SHP77 treated with DMSO at 0.1 percent for 48 hours (cell line): ENCODE measurements at regions not wholly inside any gene's neighbourhood (a gene's known extent, or its start where the extent isn't known, plus 50 kb on each side); places are given as distances from the start of the nearest gene placed in this dataset.
"Not testable (repeated sequence)": the region's sequence is repeated elsewhere in the genome, so short reads cannot be mapped to it uniquely, and the experiment has no call there.

Source experiments
- DNase-seq: peaks from one replicate; lab custom pipeline; 2025; lab: John Stamatoyannopoulos, UW

DNA sequence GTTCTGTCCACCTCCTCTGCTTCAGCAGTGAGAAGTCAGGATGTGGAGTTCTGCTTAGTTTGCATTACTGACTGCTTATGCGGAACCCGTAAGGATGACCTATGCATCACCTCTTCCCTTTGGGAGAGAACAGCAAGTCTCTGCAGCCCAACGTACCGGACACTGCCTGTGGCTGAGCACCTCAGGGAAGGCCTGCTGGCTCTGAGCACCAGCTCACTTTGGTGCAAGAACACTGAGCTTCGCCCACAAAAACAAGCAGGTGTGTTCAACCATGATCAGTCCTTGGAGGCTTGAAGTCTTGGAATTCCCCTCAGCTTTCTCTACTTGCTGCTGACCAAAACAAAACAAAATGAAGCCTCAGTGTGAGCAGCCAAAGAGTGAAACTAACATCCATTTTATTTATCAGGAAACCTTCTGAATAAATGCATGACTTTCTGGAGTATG lies 52.7 kb upstream of the NCK2 start:
- no peak for DNase-seq

DNA sequence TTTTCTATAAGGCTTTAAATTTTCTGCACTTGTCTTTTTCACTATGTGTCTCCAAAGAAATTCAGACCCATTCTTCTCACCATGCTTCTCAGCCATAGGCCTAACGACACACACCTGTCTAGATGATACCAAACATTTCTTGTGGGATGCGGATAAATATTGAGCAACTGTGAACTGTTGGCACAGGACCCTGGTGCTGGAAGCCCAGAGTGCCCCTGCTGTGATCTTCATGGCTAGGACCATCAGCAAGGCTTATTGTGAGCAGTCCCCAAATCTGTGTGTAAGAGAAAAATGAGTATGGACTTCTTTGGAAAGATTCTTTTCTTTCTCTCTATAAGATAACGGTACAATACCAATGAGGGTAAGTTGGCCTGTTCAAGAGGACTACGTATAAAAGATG lies 54.1 kb upstream of the NCK2 start:
- DNase-seq: no peak

- DNase-seq: no peak
Measured at GRCh38 chr2:105689484-105689883, 55.2 kb upstream of the NCK2 start.

DNA sequence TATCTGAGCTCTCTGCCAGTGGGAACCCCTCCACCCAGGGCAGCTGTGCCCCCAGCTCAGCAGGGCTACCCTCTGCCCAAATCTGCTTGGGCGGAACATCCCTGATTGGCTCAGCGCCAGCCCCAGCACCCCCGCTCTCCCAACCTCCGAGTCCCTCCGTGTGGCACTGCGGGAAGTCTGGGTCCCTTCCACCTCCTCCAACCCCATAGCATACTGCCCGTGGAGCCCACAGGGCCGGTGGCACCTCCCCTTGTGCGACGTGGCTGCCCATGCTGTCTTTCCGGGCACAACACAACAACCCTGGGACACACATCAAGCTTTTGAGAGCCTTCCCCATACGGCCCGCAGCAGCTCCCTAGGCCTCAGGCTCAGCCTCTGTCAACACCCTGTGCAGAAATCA lies 55.8 kb upstream of the NCK2 start:
- DNase-seq: no peak

DNA sequence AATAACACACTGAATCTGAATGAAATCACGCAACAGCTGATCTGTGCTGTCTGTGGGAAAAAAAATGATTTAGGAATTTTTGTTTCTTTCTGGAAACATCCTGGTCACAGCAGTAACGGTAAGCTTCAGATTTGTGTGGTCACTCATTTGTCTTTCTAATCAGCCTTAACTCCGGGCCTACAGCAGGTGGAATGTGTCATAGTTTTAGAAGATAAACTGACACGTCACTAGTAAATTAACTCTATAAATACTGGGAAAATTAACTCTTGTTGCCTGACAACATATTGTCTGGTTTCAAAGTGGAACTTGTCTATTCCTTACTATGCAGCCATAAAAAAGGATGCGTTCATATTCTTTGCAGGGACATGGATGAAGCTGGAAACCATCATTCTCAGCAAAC lies 58.1 kb upstream of the NCK2 start:
- no peak for DNase-seq

DNA sequence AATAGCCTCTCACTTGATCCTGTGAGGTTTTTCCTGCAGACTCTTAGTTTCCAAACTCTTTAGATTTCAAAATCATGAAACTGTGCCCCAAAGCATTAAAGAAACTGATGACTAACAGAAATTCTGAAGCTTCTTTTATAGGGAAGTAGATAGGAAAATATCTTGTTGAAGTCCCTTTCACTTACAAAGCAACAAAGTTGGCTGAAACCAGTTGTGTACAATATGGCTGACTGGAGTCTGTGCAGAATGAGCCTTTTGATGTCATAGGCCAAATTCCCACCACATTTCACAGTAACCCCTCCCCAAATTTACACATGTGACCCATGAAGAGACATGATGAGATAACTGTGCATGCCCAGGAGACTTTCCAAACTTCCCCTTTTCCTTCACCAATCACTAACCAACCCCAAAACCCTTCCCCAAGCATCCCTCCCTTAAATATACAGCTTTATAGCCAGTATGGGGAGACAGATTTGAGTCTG lies 61.7 kb upstream of the NCK2 start:
- no peak for DNase-seq

GRCh38 chr2:105682401-105682800 lies 62.3 kb upstream of the NCK2 start:
- DNase-seq: no peak

- DNase-seq: no peak
Measured at GRCh38 chr2:105681927-105682326, 62.8 kb upstream of the NCK2 start.

GRCh38 chr2:105680357-105680756 lies 64.4 kb upstream of the NCK2 start:
- no peak for DNase-seq

DNA sequence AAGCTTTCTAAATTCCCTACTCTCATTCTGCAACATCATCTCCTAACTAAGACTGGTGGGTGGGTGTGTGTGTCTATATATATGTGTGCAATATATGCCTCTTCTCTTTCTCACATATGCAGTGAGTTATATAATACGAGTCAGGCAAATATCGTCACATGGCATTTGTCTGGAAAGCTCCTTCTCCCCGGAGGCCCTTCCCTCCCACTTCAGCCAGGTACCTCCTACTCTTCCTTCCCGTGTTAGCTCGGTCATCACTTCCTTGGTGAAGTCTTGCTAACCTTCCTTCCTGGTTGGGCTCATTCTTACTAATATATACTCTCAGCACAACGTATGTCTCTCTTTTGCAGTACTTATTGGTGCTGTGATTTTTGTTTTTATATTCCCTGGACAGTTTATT lies 66.4 kb upstream of the NCK2 start:
- no peak for DNase-seq

GRCh38 chr2:105677901-105678300 lies 66.8 kb upstream of the NCK2 start:
- no peak for DNase-seq

GRCh38 chr2:105675841-105676240 lies 68.9 kb upstream of the NCK2 start:
- no peak for DNase-seq

DNA sequence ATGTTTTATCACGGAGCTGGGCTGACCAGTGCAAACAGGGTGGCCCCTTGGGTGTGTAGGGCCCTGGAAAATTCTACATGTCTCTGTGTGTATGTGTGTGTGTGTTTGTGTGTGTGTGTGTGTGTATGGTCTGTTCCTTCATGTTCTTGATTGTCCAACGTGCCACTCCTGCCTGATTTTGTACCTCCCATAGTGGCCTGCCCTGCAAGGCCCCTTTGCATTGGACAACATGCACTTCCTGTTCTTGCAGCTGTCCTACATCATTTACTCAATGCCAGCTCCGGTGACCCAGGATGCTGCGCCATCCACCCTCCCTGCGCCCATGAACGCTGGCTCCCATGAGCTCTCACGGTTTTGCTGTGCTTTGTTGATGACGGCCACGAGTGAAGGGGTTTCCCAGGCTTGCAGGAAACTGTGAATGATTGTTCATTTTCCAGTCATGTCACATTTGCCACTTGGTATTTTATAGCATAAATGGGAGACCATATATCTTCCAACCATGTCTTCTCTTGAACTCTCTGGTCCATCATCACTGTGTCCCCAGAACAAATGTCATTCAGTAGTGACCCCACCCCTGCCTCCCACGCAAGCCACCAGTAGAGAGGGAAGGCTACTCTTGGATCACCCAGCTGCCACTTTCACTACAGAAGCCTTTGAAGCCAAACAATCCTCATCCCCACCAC lies 69.7 kb upstream of the NCK2 start:
- DNase-seq: no peak

DNA sequence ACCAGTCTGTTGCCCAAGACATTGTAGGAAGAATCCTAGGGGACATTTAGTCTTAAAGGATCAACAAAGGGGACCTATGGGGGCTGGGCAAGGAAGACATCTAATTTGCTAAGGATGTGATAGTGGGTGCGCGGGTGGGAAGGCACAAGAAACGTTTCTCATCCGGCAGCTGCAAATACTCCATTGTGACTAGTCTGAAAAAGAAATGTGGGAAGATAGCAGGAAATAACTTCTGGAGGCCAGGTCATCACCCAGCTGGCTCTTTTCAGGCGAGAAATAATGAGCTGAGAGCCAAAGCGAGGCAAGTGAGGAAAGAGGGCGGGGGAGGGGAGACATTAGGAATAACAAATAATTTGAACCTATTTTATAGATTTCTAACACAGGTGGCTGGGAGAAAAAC lies 70.3 kb upstream of the NCK2 start:
- no peak for DNase-seq

DNA sequence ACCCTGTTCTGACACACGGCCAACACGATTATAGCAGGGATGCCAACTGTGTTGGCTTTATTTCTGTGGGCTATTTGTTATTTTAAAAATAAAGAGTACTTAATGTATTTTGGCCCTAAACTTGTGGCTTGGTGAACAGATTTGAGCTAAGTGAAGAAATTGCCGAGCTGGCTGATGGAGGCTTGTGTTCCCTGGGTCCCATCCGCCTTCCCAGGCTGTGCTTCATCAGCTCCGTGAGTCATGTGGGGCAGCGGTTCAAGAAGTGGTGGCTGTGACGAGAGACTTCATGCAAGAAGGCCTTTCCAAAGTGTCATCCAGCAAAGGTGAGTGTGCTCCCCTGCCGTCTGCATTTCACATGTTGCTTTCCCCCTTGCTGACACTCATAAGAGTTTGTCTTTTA lies 73.6 kb upstream of the NCK2 start:
- no peak for DNase-seq

DNA sequence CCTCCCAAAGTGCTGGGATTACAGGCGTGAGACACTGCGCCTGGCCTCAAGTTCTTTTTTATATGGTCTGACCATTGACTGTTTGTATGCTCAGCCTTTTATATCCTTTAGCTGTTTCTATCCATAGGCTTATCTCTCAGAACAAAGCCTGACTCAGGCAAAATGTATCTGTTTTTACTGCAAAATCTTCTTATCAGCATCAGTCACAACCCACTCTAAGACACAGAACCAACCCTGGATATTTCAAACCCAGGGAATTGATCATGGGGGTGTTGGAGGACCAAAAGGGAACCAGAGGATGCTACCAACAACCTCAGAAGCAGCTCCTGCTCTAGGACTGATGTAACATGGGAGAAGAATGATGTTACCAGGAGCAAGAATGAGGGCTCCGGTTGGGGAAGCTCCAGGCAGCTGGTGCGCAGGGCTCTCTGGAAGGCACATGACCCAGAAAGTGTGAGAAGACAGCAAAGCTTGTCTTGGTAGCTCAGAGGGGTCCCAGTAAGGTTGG lies 75.3 kb upstream of the NCK2 start:
- DNase-seq: no peak

- no peak for DNase-seq
Measured at GRCh38 chr2:105665480-105665879, 79.2 kb upstream of the NCK2 start.

- DNase-seq: no peak
Measured at GRCh38 chr2:105660489-105660888, 84.2 kb upstream of the NCK2 start.

DNA sequence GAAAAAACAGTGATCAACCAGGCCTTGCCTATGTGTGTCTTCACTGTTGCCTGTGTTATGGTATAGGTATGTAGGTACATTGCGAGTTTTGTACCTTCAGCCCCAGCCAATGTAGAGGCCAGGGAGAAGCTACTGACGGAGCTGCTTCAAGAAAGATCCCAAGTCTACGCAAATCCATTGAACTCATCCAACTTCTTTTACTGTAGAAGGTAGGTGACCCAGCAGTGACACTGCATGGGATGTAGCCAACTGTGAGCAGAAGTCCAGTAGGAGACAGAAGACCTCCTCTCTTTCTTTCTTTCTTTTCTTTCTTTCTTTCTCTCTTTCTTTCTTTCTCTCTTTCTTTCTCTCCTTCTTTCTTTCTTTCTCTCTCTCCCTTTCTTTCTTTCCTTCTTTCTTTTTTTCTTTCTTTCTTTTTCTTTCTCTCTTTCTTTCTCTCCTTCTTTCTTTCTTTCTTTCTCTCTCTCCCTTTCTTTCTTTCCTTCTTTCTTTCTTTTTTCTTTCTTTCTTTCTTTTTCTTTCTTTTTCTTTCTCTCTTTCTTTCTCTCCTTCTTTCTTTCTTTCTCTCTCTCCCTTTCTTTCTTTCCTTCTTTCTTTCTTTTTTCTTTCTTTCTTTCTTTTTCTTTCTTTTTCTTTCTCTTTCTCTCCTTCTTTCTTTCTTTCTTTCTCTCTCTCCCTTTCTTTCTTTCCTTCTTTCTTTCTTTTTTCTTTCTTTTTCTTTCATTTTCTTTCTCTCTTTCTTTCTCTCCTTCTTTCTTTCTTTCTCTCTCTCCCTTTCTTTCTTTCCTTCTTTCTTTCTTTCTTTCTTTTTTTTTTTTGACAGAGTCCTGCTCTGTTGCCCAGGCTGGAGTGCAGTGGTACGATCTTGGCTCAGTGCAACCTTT lies 88.7 kb upstream of the NCK2 start:
- DNase-seq: not testable (repeated sequence)

DNA sequence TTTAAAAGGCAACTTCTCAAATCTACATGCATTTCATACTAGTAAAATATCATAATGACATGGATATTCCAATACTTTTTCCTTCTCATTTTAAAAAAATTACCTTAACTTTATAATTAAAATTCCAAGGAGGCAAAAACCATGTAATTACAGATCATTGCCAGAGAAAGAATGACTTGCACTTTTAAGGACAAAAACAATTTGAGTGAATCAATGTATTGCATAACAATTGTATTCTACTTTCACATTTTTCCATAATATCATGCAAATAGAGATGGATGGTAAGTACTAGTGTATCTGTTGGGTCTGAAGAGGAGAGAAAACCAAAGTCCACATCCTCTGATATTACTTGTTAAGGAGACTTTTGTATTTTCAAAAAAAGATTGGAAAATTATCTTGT lies 89.5 kb upstream of the NCK2 start:
- no peak for DNase-seq

DNA sequence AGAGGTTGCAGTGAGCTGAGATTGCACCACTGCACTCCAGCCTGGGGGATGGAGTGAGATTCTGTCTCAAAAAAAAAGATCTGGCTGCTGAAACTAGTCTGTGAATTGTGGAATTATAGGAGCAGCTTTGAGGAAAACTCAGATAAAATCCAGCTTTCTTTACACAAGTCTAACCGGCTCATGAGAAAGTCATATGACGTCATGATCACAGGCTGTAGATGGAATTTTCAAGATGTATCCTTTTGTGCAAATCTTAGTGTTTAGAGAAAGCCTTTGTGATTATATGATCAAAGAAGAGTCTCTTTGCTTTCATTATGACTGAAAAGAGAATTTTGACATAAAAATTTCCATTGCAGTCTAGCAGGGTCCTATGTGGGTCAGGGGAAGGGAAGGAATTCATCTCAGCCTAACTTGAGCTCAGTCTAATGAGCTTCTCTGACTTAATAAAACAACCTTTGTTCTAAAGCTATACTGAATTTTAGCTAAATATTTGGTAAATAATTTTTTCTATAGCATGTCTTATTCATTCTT lies 90.2 kb upstream of the NCK2 start:
- DNase-seq: no peak

DNA sequence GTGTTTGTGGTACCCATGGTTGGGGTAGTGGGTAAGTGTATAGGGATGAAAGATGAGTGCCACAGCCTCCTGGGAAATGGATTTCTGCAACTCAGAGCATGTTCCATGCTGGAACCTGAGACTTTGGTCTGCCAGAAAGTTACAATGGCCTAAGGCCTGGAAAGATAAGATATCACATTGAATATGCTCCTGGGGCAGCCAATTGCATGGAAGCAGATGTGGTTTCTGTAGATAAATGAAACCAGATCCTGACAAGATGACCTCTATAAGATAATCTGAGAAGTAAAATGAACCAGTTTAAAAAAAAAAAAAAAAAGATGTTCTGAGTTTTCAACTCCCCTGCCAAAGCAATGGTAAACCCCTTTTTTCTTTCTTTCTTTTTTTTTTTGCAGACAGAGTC lies 91.4 kb upstream of the NCK2 start:
- no peak for DNase-seq
